ENCODE measurements at regions not wholly inside any gene's neighbourhood (a gene's known extent, or its start where the extent isn't known, plus 50 kb on each side); places are given as distances from the start of the nearest gene placed in this dataset.
"Not testable (repeated sequence)": the region's sequence is repeated elsewhere in the genome, so short reads cannot be mapped to it uniquely, and the experiment has no call there.

DNA sequence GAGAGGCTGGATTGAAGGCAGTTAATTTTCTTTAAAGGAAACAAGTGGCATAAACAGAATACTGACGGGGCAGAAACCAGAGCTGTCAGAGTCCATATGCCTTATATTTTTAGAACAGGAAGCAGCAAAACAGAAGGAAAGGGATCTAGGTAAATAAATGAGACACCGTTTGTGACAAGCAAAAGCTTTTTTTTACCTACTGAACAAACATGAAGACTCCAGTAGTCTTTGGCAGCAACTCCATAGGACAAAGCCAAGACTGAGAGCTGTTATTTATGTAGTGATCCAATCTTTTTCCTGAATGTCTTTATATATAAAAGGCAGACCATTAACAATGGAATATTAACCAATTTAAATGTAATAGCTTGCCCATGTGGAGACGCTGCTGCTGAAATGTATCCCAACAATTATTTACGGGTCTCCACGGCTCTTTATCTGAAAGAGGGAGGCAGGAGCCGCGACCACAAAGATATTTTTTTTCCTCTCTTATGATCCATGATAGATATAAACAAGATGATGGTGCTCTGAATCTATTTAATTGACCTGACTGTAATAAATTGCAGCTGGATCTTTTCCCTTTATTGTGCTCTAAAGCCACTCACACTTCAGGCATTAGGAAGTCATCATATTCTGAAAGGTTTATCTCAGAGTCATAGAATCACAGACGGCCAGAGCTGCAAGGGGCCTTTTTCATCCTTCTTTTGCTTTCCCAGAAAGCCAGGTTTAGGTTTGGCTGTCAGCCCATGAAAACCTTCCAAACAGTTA lies 687.8 kb downstream of the EFNB2 start:
- no peak overlapping the region for H3K27ac ChIP-seq
- no peak for DNase-seq
- no peak overlapping the region for H3K4me3 ChIP-seq (ENCODE audit: low read depth, low read length)
- in situ Hi-C loops (cut with HindIII; ENCODE audit: low pct_ligation_motif_present, low sequenced_read_pairs) = no loop called here
- H3K36me3 ChIP-seq (replicated peaks) = no peaks in the 10 kb centered on the region
- TF ChIP-seq, protein P1, sequence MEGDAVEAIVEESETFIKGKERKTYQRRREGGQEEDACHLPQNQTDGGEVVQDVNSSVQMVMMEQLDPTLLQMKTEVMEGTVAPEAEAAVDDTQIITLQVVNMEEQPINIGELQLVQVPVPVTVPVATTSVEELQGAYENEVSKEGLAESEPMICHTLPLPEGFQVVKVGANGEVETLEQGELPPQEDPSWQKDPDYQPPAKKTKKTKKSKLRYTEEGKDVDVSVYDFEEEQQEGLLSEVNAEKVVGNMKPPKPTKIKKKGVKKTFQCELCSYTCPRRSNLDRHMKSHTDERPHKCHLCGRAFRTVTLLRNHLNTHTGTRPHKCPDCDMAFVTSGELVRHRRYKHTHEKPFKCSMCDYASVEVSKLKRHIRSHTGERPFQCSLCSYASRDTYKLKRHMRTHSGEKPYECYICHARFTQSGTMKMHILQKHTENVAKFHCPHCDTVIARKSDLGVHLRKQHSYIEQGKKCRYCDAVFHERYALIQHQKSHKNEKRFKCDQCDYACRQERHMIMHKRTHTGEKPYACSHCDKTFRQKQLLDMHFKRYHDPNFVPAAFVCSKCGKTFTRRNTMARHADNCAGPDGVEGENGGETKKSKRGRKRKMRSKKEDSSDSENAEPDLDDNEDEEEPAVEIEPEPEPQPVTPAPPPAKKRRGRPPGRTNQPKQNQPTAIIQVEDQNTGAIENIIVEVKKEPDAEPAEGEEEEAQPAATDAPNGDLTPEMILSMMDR (IDR thresholded peaks at IDR 0.05; ENCODE audit: low read depth, low read length, missing control alignments) = no peak
- no peaks in the 10 kb centered on the region for H3K27me3 ChIP-seq (replicated peaks)

DNA sequence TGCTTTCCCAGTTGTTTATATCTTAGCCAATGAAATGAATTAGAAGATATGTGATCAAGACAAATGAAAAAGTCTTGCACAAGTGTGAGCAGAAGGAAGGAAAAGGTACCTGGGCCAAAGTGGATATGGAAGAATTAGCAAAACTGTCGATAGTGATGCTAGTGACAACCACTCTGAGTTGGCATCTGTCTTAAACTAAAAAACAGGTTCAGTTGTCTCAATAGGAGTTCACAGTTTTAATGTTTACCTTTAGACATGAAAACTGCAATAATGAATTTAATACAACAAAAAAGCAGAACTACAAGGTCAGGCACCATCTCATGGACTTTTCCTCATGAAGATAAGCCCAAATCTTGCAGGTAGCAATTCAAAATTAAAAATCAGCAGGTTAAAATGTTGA lies 688.5 kb downstream of the EFNB2 start:
- in situ Hi-C loops (cut with HindIII; ENCODE audit: low pct_ligation_motif_present, low sequenced_read_pairs) = no loop called here
- DNase-seq = no peak
- Histone ChIP-seq H3K27me3 (replicated peaks) (no peaks in the 10 kb centered on the region), H3K27ac (no peak overlapping the region), H3K4me3 (ENCODE audit: low read depth, low read length) (no peak overlapping the region), H3K36me3 (replicated peaks) (no peaks in the 10 kb centered on the region)
- TF ChIP-seq, protein P1 (IDR thresholded peaks at IDR 0.05; ENCODE audit: low read depth, low read length, missing control alignments) = no peak

DNA sequence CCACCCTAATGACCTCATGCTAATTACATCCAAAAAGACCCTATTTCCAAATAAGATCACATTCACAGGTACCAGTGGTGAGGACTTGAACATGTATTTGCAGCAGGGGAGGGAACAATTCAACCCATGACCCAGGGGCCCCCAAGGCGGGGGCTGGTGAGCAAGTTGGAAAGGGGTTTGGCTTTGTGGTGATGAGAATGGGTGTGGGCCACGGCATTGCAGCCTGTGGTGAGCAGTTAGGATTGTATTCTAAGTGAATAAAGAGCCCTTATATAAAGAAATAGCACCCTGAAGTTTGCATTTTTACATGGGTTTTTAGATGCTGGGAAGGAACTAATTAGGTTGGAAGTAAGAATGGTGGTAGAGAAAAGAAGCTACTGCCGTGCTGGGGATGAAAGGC lies 694.2 kb downstream of the EFNB2 start:
- in situ Hi-C loops (cut with HindIII; ENCODE audit: low pct_ligation_motif_present, low sequenced_read_pairs) = no loop called here
- H3K27ac ChIP-seq = no peak overlapping the region
- no peak overlapping the region for H3K4me3 ChIP-seq (ENCODE audit: low read depth, low read length)
- no peak for DNase-seq
- H3K27me3 ChIP-seq (replicated peaks) = no peaks in the 10 kb centered on the region
- TF ChIP-seq, protein P1 (IDR thresholded peaks at IDR 0.05; ENCODE audit: low read depth, low read length, missing control alignments) = no peak
- H3K36me3 ChIP-seq (replicated peaks) = no peaks in the 10 kb centered on the region

DNA sequence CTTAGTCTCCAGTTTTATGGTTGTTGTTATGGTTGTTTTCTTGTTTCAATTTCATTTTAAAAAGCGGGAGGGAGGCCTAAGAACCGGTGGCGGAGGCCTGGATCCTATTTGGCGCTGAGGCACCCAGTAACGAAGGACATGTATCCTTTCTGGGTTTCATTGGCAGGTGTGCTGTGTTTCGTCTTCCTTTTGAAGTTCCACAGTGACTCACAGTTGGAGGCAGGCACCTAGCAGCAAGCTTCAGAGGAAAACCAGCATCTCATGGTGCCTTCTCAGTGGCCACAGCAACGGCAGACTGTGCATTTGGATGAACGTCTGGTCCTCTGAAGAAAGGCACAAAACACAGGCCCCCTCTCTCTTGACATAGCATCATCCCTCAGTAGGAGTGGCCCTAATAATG lies 697.2 kb downstream of the EFNB2 start:
- in situ Hi-C loops (cut with HindIII; ENCODE audit: low pct_ligation_motif_present, low sequenced_read_pairs) = no loop called here
- H3K4me3 ChIP-seq (ENCODE audit: low read depth, low read length) = no peak overlapping the region
- TF ChIP-seq, protein P1 (IDR thresholded peaks at IDR 0.05; ENCODE audit: low read depth, low read length, missing control alignments) = no peak
- DNase-seq = no peak
- H3K27me3 ChIP-seq (replicated peaks) = no peaks in the 10 kb centered on the region
- no peaks in the 10 kb centered on the region for H3K36me3 ChIP-seq (replicated peaks)
- no peak overlapping the region for H3K27ac ChIP-seq

DNA sequence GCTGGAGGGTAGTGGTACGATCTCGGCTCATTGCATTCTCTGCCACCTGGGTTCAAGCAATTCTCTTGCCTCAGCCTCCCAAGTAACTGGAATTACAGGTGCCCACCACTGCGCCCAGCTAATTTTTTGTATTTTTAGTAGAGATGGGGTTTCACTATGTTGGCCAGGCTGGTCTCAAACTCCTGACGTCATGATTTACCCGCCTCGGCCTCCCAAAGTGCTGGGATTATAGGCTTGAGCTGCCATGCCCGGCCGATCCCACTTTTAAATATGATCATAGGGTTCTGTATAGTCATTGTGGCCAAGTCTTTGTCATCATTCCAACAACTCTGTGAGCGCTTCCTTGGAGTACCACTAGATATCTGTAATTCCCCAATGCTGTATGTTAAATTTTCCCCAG lies 698.2 kb downstream of the EFNB2 start:
- in situ Hi-C loops (cut with HindIII; ENCODE audit: low pct_ligation_motif_present, low sequenced_read_pairs); H3K36me3 ChIP-seq (replicated peaks): not testable (repeated sequence)

DNA sequence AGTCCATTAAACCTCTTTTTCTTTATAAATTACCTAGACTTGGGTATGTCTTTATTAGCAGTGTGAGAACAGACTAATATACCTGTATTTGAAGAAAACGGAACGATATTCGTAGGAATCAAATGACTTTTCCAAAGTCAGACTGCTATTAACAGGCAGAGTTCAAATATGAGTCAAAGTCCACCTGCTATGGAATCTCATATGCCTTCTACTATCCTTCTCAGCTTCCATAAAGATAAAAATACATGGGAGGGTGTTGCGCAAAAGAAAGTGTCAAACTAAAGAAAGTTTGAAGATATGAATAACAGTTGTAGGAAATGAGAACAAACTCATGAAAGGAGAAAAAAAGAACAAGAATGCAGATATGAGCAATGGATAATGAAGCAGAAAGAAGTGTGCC lies 704.6 kb downstream of the EFNB2 start:
- in situ Hi-C loops (cut with HindIII; ENCODE audit: low pct_ligation_motif_present, low sequenced_read_pairs) = no loop called here
- TF ChIP-seq, protein P1 (IDR thresholded peaks at IDR 0.05; ENCODE audit: low read depth, low read length, missing control alignments) = no peak
- H3K36me3 ChIP-seq (replicated peaks) = no peaks in the 10 kb centered on the region
- H3K27me3 ChIP-seq (replicated peaks) = no peaks in the 10 kb centered on the region
- no peak overlapping the region for H3K4me3 ChIP-seq (ENCODE audit: low read depth, low read length)
- DNase-seq = no peak
- no peak overlapping the region for H3K27ac ChIP-seq

More for the DNA sequence above, 698.2 kb downstream of the EFNB2 start:
- not testable (repeated sequence) for DNase-seq; H3K27ac ChIP-seq; H3K4me3 ChIP-seq (ENCODE audit: low read depth, low read length); H3K27me3 ChIP-seq (replicated peaks)

Data from brain microvascular endothelial cell (primary cell).